Fibroblast of the aortic adventitia (primary cell): ENCODE measurements at regions not wholly inside any gene's neighbourhood (a gene's known extent, or its start where the extent isn't known, plus 50 kb on each side); places are given as distances from the start of the nearest gene placed in this dataset.
A peak's percentile ranks its signal among the peaks of the same experiment; 100 is the strongest.

Experiments used
- DNase-seq: peaks from one replicate; pipeline ENCODE4 v3.0.0-alpha.2; 2010; ENCODE audit warnings: low read depth
- H3K4me3 ChIP-seq: 2 replicates; pipeline ENCODE4 v1.5.1; 2011; ENCODE audit warnings: low read depth, mild to moderate bottlenecking, control low read depth, low read length, moderate library complexity
- CTCF ChIP-seq: IDR thresholded peaks from 2 replicates; pipeline ENCODE4 v1.5.1; 2011; ENCODE audit warnings: mild to moderate bottlenecking, low read length, control low read depth, inconsistent platforms; ENCODE audit not compliant: insufficient read depth

DNA sequence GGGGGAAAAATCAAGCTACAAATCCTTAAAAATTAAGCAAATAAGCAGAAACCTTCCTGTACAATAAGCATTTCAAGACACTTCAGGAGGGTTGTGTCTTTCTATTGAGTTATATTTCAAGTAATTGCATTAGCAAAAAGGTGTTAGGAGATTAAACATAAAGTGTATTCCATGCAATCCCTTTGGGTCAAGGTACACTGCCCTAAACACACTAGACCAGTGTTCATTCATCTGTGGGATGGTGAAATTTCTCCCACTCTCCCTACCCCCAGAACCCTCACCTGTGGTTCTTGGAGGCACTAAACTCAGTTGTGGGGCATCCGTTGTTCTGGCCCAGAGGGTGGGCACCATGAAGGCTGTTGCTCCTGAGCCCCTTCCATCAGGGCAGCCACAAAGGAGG, 205.1 kb upstream of the SGK1 start:
- no peak for TF ChIP-seq CTCF
- DNase-seq, result no peak
- H3K4me3 ChIP-seq, result no peak overlapping the region

GRCh38 chr6:134521116-134521501, 203.2 kb upstream of the SGK1 start:
- no peak for DNase-seq
- no peak for TF ChIP-seq CTCF
- H3K4me3 ChIP-seq, result no peak overlapping the region

DNA sequence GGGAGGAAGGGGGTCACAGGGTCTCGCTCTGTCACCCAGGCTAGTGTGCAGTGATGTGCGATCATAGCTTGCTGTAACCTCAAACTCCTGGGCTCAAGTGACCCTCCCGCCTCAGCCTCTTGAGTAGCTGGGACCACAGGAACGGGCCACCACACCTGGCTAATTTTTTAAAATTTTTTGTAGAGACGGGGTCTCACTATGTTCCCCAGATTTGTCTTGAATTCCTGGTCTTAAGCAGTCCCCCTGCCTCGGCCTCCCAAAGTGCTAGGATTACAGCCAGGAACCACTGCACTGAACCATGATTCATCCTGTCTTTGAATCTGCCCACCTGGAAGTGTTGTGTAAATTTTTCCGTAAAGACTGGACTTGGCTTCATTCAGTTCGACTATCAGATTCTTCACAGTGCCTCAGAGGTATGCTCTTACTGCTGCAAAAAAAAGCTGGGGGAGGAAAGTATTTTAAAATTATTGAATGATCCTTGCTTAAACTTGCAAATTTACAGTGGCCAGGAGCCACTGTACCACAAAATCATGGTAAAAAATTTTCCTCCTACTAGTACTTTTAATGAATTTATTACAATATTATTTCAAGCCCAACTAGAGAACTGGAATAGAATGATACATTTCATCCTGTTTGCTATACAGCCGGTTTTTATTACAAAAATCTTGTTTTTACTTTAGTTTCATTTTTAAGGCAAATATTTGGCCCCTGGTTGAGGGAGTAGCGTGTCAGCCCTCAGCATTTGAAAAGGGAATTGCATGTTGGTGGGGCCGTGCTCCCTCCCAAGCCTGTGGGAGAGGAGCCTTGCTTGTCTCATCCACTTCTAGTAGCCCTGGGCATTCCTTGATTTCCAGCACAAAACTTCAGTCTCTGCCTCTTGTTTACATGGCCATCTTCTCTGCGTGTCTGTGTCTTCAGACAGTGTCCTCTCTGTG, 202.5 kb upstream of the SGK1 start:
- DNase-seq, result peak; percentile 64
- TF ChIP-seq CTCF, result no peak
- H3K4me3 ChIP-seq, result no peak overlapping the region

DNA sequence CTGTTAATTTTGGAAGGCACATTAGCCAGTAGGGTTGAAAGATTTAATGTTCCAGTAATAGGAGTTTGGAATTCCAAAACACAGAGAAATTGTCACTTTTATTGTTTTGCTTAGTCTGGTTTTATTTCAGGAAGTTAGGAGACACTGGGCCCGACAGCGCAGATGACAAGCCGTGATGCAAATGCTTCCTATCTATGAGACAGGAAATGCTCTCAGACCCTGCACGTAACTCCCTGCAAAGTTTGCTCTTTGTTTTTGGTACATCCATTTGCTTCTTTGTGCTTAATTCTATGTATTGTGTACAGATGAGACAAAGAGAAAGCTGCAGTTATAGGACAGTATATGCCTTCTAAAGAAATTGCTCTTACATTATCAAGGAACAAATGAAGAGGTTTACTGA, 201.6 kb upstream of the SGK1 start:
- no peak overlapping the region for H3K4me3 ChIP-seq
- TF ChIP-seq CTCF, result no peak
- DNase-seq, result no peak

DNA sequence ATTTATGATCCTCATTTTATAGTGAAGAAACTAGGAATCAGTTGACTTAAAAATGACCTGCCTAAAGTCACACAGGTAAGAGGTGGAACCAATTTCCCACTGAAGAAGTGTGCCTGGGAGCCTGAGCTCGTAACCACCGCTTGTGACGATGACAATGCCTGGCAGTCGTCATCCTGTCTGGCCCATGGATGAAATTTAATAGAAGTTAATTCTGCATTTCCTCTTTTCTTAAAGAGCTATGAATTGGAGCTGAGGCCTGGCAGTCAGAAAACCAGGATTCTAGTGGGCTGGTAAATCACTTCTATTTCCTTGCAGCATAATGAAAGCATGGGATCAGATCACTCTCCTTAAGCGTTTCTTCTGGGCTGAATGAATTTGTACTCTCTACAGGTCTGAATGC, 200.0 kb upstream of the SGK1 start:
- no peak overlapping the region for H3K4me3 ChIP-seq
- no peak for TF ChIP-seq CTCF
- DNase-seq, result no peak

DNA sequence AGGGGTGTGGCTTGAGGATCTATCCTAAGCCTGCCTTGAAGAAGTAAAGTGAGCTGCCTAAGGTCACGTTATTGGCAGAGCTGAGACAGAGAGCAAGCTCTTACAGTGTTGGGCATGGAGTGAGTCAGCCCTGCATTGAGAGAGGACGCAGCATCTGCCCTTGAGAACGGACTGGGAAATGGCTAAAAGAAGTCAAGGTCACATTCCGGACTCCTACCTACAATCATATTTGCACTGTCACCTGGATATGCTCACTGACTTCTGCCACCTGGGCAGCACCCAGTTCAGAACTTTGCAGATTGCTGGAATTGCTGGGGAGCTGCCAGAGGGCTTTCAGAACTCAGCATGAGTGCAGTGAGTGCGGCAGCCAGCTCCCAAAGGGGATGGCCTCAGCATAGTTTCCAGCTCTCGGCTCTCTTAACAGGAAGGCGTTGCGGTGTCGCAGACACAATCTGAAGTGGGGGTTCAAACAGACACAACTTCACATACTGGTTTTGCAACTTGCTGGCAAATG, 199.3 kb upstream of the SGK1 start:
- TF ChIP-seq CTCF, result no peak
- peak overlapping the region; percentile 23 for H3K4me3 ChIP-seq
- DNase-seq, result peak; percentile 91
